Glutamatergic neuron (in vitro differentiated cells): ENCODE measurements at regions not wholly inside any gene's neighbourhood (a gene's known extent, or its start where the extent isn't known, plus 50 kb on each side); places are given as distances from the start of the nearest gene placed in this dataset.

ENCODE experiments used
- DNase-seq: peaks from one replicate; pipeline ENCODE4 v3.0.0; 2022
- H3K27ac Mint-ChIP-seq: one replicate; pipeline ENCODE4 v1.8.0; 2020; ENCODE audit warnings: mild to moderate bottlenecking, mixed read lengths, inconsistent platforms; ENCODE audit not compliant: unreplicated experiment
- H3K27me3 Mint-ChIP-seq: one replicate; pipeline ENCODE4 v1.8.0; 2020; ENCODE audit warnings: mild to moderate bottlenecking, moderate library complexity, mixed read lengths, inconsistent platforms; ENCODE audit not compliant: unreplicated experiment
- H3K36me3 Mint-ChIP-seq: one replicate; pipeline ENCODE4 v1.8.0; 2020; ENCODE audit warnings: mild to moderate bottlenecking, mixed read lengths, inconsistent platforms; ENCODE audit not compliant: unreplicated experiment
- H3K4me1 Mint-ChIP-seq: one replicate; pipeline ENCODE4 v1.8.0; 2020; ENCODE audit warnings: mild to moderate bottlenecking, low read depth, mixed read lengths, inconsistent platforms; ENCODE audit not compliant: unreplicated experiment
- H3K4me3 Mint-ChIP-seq: one replicate; pipeline ENCODE4 v1.8.0; 2020; ENCODE audit warnings: mild to moderate bottlenecking, mixed read lengths, inconsistent platforms; ENCODE audit not compliant: unreplicated experiment
- H3K9me3 Mint-ChIP-seq: one replicate; pipeline ENCODE4 v1.8.0; 2020; ENCODE audit warnings: mild to moderate bottlenecking, moderate library complexity, mixed read lengths, inconsistent platforms; ENCODE audit not compliant: unreplicated experiment
- TF ChIP-seq, protein P1 (sequence below): fragments of 200-600 bp; sonication (generic); IDR thresholded peaks from one replicate; pipeline ENCODE4 v1.5.0; 2021; ENCODE audit not compliant: partially characterized antibody, unreplicated experiment

DNA sequence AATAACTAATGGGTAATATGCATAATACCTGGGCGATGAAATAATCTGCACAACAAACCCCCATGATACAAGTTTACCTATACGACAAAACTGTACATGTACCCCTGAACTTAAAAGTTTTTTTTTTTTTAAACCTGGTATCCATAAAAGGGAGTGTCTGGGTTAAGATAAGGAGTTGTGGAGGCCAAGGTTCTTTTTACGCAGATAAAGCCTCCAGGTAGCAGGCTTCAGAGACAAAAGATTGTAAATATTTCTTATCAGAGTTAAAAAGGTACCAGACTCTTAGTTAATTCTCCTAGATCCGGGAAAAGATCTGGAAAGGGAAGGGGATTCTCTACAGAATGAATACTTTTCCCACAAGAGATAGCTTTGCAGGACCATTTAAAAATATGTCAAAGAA lies 259.4 kb upstream of the SSTR1 start:
- H3K27ac Mint-ChIP-seq = no peak overlapping the region
- DNase-seq = no peak
- H3K4me1 Mint-ChIP-seq = no peaks in the 10 kb centered on the region
- TF ChIP-seq, protein P1, sequence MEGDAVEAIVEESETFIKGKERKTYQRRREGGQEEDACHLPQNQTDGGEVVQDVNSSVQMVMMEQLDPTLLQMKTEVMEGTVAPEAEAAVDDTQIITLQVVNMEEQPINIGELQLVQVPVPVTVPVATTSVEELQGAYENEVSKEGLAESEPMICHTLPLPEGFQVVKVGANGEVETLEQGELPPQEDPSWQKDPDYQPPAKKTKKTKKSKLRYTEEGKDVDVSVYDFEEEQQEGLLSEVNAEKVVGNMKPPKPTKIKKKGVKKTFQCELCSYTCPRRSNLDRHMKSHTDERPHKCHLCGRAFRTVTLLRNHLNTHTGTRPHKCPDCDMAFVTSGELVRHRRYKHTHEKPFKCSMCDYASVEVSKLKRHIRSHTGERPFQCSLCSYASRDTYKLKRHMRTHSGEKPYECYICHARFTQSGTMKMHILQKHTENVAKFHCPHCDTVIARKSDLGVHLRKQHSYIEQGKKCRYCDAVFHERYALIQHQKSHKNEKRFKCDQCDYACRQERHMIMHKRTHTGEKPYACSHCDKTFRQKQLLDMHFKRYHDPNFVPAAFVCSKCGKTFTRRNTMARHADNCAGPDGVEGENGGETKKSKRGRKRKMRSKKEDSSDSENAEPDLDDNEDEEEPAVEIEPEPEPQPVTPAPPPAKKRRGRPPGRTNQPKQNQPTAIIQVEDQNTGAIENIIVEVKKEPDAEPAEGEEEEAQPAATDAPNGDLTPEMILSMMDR = no peak
- peaks cover 18% of the 10 kb centered on the region for H3K36me3 Mint-ChIP-seq
- H3K4me3 Mint-ChIP-seq = no peak overlapping the region
- peaks cover 10% of the 10 kb centered on the region for H3K9me3 Mint-ChIP-seq
- H3K27me3 Mint-ChIP-seq = peaks cover 2% of the 10 kb centered on the region

DNA sequence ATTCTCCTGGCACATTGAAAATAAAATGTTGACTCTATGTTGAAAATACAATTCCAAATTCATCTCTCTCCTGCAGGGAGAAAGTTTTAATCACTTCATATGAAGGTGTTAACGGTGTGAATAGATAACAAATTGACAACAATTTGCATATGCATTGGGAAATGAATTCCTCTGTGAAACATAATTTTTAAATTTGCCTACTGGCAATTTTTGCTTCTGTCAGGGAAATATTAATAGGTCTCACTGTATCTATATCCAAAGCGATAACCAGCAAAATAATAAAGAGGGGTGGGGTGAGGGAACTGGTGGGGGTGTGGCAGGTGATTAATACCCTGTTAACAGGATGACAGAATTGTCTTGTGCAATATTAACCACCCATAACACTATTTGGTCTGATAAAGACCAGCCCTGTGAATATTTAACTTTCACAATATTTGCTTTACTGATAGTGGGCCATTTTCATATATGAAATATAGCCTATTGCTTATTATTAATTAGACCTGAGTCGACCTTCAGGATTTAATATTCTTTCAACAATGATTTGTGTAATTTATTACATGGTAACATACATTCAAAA lies 239.0 kb upstream of the SSTR1 start:
- Mint-ChIP-seq H3K27ac (no peak overlapping the region), H3K27me3 (peaks cover 2% of the 10 kb centered on the region)

DNA sequence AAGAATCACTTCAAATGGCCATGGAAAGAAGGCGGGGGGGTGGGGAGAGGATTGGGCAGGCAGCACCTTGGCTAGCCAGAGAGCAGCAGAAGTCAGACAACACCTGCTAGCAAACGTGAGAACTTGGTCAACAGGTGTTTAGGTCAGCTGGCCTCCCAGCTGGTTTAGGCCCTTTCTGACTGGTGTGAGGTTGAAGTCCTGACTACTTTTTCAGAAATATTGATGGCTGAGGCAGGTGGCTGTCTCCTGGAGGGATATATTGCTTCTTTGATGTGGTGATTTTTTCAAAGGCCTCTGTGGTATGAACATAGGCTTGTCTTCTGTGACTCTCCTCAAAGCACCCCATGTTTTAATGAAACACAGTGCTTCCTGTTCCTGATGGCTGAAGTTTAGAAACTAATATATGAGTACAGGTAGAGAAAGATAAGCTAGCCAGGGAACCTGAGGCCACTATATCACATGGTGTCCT lies 238.2 kb upstream of the SSTR1 start:
- no peak for DNase-seq
- H3K27me3 Mint-ChIP-seq = peaks cover 2% of the 10 kb centered on the region
- H3K27ac Mint-ChIP-seq = no peak overlapping the region
- H3K4me1 Mint-ChIP-seq = peaks cover 4% of the 10 kb centered on the region
- no peak overlapping the region for H3K4me3 Mint-ChIP-seq
- no peaks in the 10 kb centered on the region for H3K36me3 Mint-ChIP-seq
- TF ChIP-seq, protein P1 = no peak
- H3K9me3 Mint-ChIP-seq = no peaks in the 10 kb centered on the region

More for the DNA sequence above, 239.0 kb upstream of the SSTR1 start:
- TF ChIP-seq, protein P1 = no peak
- no peaks in the 10 kb centered on the region for H3K36me3 Mint-ChIP-seq
- DNase-seq = no peak
- peaks cover 4% of the 10 kb centered on the region for H3K4me1 Mint-ChIP-seq
- no peak overlapping the region for H3K4me3 Mint-ChIP-seq
- H3K9me3 Mint-ChIP-seq = no peaks in the 10 kb centered on the region

DNA sequence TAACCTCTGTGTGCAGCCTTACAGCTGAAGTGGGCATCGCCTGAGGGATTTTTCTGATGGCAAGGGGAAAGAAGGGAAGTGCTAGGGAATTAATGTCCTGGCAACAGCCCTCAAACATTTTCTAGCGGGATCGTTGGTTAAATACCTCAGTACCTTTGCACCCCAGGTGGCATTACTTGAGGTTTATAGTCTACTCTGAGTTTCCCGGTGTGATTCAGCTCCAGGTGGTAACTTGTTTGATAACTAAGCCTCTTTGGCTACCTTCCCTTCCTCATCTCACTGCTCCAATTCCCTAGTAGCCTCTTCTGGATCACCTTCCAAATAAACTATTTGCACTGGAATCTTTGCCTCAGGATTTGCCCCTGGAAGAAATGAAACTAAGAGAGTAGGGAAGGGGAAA lies 237.0 kb upstream of the SSTR1 start:
- TF ChIP-seq, protein P1 = no peak
- H3K27me3 Mint-ChIP-seq = peaks cover 2% of the 10 kb centered on the region
- H3K9me3 Mint-ChIP-seq = no peaks in the 10 kb centered on the region
- H3K36me3 Mint-ChIP-seq = no peaks in the 10 kb centered on the region
- no peak overlapping the region for H3K4me3 Mint-ChIP-seq
- H3K4me1 Mint-ChIP-seq = peaks cover 4% of the 10 kb centered on the region
- no peak overlapping the region for H3K27ac Mint-ChIP-seq
- no peak for DNase-seq

DNA sequence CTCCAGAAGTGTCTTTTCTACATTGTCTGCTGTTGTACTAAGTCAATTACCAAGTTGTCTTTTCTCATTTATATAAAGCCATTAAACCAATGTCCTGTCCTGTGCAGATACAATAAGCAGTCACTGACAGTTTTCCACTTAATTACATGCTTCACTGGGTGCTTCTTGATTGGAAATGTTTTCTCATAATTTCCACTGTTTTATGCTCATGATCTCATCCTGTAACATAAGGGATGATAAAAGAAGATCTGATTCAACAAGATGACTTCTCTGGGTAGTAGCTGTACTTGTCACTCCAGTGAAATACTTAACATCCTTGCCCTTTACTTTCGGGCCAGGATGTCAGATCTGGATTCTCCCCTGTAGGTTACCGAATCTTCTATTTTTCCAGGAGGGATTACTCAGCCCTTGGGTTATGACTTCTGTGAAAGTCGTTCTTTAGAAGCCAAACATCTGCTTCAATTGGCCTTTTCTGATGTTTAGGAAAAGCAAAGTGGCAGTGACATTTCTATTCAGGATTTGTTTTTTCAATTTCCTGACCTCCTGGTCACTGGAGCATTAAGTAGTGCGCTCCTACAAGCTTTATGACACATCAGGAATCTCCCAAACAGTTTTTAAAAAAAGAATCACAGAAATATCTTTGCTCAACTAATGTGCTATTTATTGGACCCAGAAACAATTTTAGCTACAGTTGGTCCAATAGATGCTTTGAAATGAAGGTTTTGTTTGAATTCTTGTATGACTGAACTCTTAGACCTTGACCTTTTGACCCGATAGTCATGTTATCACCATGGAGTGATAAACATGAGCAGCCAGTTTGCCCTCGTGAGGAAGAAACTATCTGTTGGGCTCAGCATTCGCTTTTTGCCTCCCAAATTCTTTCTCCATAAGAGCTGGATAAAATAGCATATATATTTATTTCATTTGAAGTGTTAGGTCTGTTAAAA lies 234.5 kb upstream of the SSTR1 start:
- TF ChIP-seq, protein P1 = no peak
- no peak for DNase-seq
- H3K27me3 Mint-ChIP-seq = peaks cover 2% of the 10 kb centered on the region
- peaks cover 2% of the 10 kb centered on the region for H3K4me1 Mint-ChIP-seq
- H3K27ac Mint-ChIP-seq = no peak overlapping the region
- no peaks in the 10 kb centered on the region for H3K36me3 Mint-ChIP-seq
- H3K9me3 Mint-ChIP-seq = no peaks in the 10 kb centered on the region
- H3K4me3 Mint-ChIP-seq = no peak overlapping the region
